Adrenal gland (tissue), 9 donors: ENCODE measurements at regions not wholly inside any gene's neighbourhood (a gene's known extent, or its start where the extent isn't known, plus 50 kb on each side); places are given as distances from the start of the nearest gene placed in this dataset.
"Not testable (repeated sequence)": the region's sequence is repeated elsewhere in the genome, so short reads cannot be mapped to it uniquely, and the experiment has no call there.

ENCODE experiments used
- DNase-seq, 7 donors: peaks; one replicate each; pipeline ENCODE4 v3.0.0-alpha.2; 2019 to 2020
- H3K27ac ChIP-seq, 5 donors: fragments of 200-600 bp; sonication (generic) in 4 of 5; 1 replicate in 3 of 5; 2 replicates in 2 of 5; pipeline versions ENCODE4 v1.5.1 to v1.8.0; 2016 to 2020; ENCODE audit warnings: mild to moderate bottlenecking in 1 of 5
- H3K27me3 ChIP-seq: fragments of 200-600 bp; 2 replicates; pipeline ENCODE4 v1.8.0; 2021
- H3K36me3 ChIP-seq, 2 donors: fragments of 200-600 bp; replicated peaks in 1 of 2; 1 replicate in 1 of 2; 2 replicates in 1 of 2; pipeline versions ENCODE4 v1.5.1 to v1.8.0; 2018 to 2022
- H3K4me1 ChIP-seq, 2 donors: fragments of 200-600 bp; replicated peaks in 1 of 2; 1 replicate in 1 of 2; 2 replicates in 1 of 2; pipeline versions ENCODE4 v1.5.1 to v1.8.0; 2018 to 2021
- H3K4me3 ChIP-seq, 4 donors: fragments of 200-600 bp; sonication (generic) in 3 of 4; one replicate each; pipeline ENCODE4 v1.5.1; 2016 to 2018
- H3K9me3 ChIP-seq, 3 donors: fragments of 200-600 bp; sonication (generic) in 1 of 3; replicated peaks in 1 of 3; 1 replicate in 2 of 3; 2 replicates in 1 of 3; pipeline versions ENCODE4 v1.5.1 to v1.8.0; 2016 to 2021
- POLR2A ChIP-seq, 2 donors: fragments of 450-650 bp; IDR thresholded peaks; one replicate each; pipeline ENCODE4 v1.6.1; 2017; ENCODE audit warnings: antibody characterized with exemption in 2 of 2, mild to moderate bottlenecking in 2 of 2, moderate library complexity in 1 of 2
- WGBS, 4 donors: extraction: QIAGEN DNeasy Blood & Tissue Kit in 2 of 4; methylation state at CpG; one replicate each; pipeline versions ENCODE4 v1.1.5 to v1.1.7; 2013 to 2017; 5-methylcytosine and 5-hydroxymethylcytosine counted together
- intact Hi-C, 2 donors: fragments of 100-400 bp; cut with DNase I; formaldehyde crosslinking; loops; one replicate each; pipeline versions ENCODE4 v1.14.1 to v1.15.0; 2022 to 2023
- TF ChIP-seq, protein P1 (sequence below), 6 experiments: fragments of 450-650 bp in 4 of 6; fragments of 200-600 bp in 2 of 6; sonication (generic) in 1 of 6; IDR thresholded peaks; 1 replicate in 5 of 6; 2 replicates in 1 of 6; pipeline versions ENCODE4 v1.5.1 to v1.8.0; 2016 to 2021; ENCODE audit warnings: antibody characterized with exemption in 6 of 6, mild to moderate bottlenecking in 2 of 6, moderate library complexity in 1 of 6
- donor health status: healthy with polysubstance abuse.
- donor health status: Bipolar disorder and iron deficiency.
- donor health status: DM: yes; HTN: yes; CAD: no.
- donor health status: DM: no; HTN: no; CAD: no.
- donor health status: DM: no; HTN: no; CAD: no.

DNA sequence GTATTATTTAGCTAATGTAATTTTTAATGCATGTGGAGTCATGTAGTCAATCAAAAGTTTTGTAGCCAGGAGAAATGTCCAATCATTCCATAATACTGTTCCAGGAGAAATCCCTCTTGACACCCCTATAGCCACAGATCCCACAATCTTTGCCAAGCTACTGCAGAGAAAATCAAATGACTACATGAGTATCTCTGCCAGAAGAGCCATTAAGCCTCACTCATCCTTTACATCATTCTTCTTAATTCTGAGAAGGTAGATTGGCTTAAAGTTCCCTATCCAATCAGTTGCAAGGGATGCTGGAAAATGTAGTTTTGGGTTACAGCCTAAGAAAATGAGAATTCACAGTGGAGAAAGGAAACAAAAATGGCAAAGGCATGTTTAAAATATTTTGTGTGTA is 502.1 kb downstream of the ZBBX start:
- Histone ChIP-seq H3K9me3 (no peaks in the 10 kb centered on the region), H3K4me1 (no peaks in the 10 kb centered on the region), H3K27me3 (no peaks in the 10 kb centered on the region), H3K36me3 (no peaks in the 10 kb centered on the region), H3K4me3 (no peak overlapping the region), H3K27ac (no peak overlapping the region)
- DNase-seq: no peak
- TF ChIP-seq, protein P1, sequence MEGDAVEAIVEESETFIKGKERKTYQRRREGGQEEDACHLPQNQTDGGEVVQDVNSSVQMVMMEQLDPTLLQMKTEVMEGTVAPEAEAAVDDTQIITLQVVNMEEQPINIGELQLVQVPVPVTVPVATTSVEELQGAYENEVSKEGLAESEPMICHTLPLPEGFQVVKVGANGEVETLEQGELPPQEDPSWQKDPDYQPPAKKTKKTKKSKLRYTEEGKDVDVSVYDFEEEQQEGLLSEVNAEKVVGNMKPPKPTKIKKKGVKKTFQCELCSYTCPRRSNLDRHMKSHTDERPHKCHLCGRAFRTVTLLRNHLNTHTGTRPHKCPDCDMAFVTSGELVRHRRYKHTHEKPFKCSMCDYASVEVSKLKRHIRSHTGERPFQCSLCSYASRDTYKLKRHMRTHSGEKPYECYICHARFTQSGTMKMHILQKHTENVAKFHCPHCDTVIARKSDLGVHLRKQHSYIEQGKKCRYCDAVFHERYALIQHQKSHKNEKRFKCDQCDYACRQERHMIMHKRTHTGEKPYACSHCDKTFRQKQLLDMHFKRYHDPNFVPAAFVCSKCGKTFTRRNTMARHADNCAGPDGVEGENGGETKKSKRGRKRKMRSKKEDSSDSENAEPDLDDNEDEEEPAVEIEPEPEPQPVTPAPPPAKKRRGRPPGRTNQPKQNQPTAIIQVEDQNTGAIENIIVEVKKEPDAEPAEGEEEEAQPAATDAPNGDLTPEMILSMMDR (IDR thresholded peaks at IDR 0.05): no peak
- TF ChIP-seq POLR2A (IDR thresholded peaks at IDR 0.05): no peak
- intact Hi-C loops: no loop called here

DNA sequence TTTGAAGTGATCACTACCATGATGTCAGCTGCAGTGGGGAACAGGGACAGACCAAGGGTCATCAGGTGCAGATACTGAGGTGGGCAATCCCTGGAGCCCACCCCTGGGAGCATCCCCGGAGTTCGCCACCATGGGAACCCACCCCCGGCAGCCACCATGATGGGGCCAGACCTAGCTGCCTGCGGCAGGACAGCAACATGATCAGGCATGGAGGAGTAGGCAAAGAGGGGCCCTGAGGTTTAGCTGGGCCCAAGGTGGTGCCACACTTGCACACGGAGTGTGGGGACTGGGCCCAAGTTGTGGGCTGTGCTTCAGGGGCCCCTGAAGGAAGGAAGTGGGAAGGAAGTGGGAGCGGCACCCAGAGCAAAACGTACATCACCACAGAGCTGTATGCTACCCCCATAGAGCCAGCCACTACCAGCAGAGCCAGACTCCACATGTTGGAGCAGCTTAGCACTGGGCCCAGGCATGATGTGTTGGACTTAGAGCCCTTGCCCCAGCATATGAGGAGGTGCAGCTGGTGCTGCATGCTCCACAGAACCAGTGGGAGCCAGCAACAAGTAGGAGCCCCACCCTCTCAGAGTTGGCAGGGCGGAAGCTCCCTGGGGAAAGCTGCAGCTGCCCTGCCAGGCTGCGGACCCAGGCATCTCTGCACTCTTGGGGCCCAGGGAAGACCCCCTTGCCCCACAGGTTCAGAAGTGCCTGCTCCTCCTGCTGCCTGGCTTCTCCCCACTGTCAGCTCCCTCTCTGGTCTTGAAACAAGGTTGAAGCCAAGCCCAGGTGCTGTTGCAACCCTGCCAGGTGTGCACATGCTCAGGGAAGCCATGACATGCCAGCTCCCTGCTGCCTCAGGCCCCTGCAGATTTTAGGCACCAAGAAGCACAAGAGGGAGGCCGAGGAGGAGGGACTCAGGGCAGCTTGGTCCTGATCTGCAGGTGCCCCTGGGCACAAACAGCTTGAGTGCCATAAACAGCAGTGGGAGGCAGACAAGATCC is 515.3 kb downstream of the ZBBX start:
- Histone ChIP-seq H3K4me3 (no peak overlapping the region), H3K36me3 (no peaks in the 10 kb centered on the region), H3K27ac (no peak overlapping the region), H3K4me1 (no peaks in the 10 kb centered on the region), H3K9me3 (no peaks in the 10 kb centered on the region), H3K27me3 (no peaks in the 10 kb centered on the region)
- intact Hi-C loops: no loop called here
- TF ChIP-seq, protein P1 (IDR thresholded peaks at IDR 0.05): no peak
- no peak for TF ChIP-seq POLR2A (IDR thresholded peaks at IDR 0.05)
- WGBS, 4 donors: 88 to 99% (median 88%) methylated on average over 8 to 10 of the region's 10 CpGs
- no peak for DNase-seq

DNA sequence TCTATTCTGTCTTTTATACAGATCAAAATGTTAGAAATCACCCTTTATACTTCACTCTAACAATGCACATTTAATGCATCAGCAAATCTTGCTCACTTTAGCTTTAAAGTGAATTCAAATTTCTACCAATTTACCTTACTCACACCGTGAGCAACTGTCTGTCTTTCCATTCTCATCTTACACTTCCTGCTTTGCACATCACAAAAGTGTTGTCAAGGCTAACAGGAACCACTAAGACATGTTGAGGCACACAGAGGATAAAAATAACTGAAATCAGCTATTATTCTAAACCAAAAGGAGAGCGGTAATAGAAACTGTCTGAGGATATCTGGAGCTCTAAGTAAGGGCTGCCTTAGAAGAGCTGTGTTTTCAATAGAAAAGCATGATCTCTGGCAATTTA is 519.9 kb downstream of the ZBBX start:
- 59 to 82% (median 66%) methylated on average over 2 of the region's 2 CpGs for WGBS, 4 donors
- TF ChIP-seq, protein P1 (IDR thresholded peaks at IDR 0.05): no peak
- no peak for TF ChIP-seq POLR2A (IDR thresholded peaks at IDR 0.05)
- no peak overlapping the region for H3K27ac ChIP-seq
- H3K9me3 ChIP-seq: no peaks in the 10 kb centered on the region
- H3K27me3 ChIP-seq: no peaks in the 10 kb centered on the region
- H3K4me1 ChIP-seq: no peaks in the 10 kb centered on the region
- no peak overlapping the region for H3K4me3 ChIP-seq
- intact Hi-C loops: no loop called here
- no peaks in the 10 kb centered on the region for H3K36me3 ChIP-seq
- no peak for DNase-seq

DNA sequence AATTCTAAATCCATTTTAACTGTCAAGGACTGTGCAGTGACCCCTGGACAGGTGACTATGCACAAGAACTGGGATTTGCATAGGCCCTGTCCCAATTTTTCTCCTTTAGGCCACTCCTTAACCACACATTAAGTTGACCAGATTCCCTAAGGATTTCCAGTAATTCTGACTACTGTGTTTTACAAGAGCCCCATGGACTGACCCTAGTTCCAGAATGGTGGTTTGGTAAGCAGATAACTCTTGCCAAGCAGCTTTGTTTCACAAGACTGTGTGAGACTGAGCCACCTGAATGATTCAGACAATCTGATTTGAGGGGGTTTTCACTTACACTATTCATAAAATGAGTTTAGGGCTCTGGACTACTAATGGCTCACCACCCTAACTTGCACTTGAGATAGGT is 535.8 kb downstream of the ZBBX start:
- intact Hi-C loops: no loop called here
- Histone ChIP-seq H3K4me3 (no peak overlapping the region), H3K4me1 (no peaks in the 10 kb centered on the region), H3K9me3 (no peaks in the 10 kb centered on the region), H3K36me3 (no peaks in the 10 kb centered on the region), H3K27ac (no peak overlapping the region), H3K27me3 (no peaks in the 10 kb centered on the region)
- no peak for DNase-seq
- no peak for TF ChIP-seq POLR2A (IDR thresholded peaks at IDR 0.05)
- TF ChIP-seq, protein P1 (IDR thresholded peaks at IDR 0.05): no peak

DNA sequence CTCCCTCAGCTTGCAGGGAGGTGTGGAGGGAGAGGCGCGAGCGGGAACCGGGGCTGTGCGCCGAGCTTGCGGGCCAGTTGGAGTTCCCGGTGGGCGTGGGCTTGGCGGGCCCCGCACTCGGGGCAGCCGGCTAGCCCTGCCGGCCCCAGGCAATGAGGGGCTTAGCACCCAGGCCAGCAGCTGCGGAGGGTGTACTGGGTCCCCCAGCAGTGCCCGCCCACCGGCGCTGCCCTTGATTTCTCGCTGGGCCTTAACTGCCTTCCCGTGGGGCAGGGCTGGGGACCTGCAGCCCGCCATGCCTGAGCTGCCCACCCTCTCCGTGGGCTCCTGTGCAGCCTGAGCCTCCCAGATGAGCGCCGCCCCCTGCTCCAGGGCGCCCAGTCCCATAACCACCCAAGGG is 537.3 kb downstream of the ZBBX start:
- WGBS, 4 donors: 90 to 93% (median 92%) methylated on average over 11 to 25 of the region's 25 CpGs; no CpG with 5 or more reads in 1 of the 4 donors
- H3K9me3 ChIP-seq, H3K36me3 ChIP-seq, DNase-seq, H3K27me3 ChIP-seq, H3K27ac ChIP-seq, H3K4me3 ChIP-seq, intact Hi-C loops, H3K4me1 ChIP-seq: not testable (repeated sequence)
